GM19372 (cell line): ENCODE measurements at regions not wholly inside any gene's neighbourhood (a gene's known extent, or its start where the extent isn't known, plus 50 kb on each side); places are given as distances from the start of the nearest gene placed in this dataset.

ENCODE experiments used
- ATAC-seq: cut with Tn5 transposase; IDR thresholded peaks from one replicate; pipeline ENCODE4 v1.9.1; 2021; ENCODE audit warnings: mild to moderate bottlenecking, low read depth, moderate library complexity; ENCODE audit not compliant: unreplicated experiment

GRCh38 chr20:58006346-58007316, 221.8 kb downstream of the ANKRD60 start:
- ATAC-seq, result no peak

DNA sequence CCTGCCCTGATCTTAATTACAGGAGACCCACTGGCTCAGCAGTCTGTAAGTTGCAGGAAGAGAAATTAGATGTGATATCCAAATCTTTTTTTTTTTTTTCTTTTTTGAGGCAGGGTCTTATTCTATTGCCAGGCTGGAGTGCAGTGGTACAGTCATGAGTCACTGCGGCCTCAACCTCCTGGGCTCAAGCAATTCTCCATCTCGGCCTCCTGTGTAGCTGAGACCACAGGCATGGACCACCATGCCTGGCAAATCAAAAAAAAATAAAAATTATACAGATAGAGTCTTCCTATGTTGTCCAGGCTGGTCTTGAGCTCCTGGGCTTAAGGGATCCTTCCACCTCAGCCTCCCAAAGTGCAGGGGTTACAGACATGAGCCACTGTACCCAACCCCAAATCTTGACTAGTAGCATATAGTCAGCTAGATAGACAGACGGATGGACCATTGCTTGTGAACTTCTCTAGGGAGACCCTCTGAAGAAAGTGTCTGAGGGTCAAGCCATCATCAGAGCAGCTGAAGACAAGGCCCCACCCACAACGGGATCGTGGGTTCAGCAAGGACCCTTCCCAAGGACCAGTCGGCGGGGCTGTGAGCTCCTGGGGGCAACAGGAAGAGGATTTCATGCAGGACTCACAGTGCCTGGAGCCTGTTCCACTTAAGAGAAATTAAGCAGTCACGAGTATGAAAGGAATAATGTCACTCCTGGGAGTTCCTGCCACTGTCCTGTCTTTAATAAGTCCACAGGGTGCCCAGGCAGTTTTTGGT, 222.7 kb downstream of the ANKRD60 start:
- no peak for ATAC-seq

- no peak for ATAC-seq
Observed at GRCh38 chr20:58004900-58005299, 223.6 kb downstream of the ANKRD60 start.

DNA sequence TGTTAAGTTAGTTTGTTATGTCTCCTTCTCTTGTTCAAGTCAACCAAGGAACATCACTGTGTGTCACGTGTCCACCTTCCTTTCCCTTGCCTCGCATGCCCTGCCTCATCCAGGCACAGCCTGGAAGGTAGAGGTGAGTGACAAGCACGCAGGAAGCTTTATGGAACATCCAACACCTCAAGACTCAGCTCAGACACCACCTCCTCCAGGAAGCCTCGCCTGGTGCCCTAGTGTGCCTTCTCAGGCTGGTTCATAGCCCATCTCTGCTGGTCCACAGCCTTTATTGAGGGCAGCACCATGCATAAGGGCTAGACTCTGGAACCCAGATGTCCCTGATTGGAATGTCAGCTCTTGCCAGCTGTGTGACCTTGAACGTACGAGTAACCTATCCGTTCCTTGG, 224.3 kb downstream of the ANKRD60 start:
- ATAC-seq, result no peak

GRCh38 chr20:58003525-58003924, 224.9 kb downstream of the ANKRD60 start:
- no peak for ATAC-seq

GRCh38 chr20:58002901-58003300, 225.6 kb downstream of the ANKRD60 start:
- ATAC-seq, result no peak

DNA sequence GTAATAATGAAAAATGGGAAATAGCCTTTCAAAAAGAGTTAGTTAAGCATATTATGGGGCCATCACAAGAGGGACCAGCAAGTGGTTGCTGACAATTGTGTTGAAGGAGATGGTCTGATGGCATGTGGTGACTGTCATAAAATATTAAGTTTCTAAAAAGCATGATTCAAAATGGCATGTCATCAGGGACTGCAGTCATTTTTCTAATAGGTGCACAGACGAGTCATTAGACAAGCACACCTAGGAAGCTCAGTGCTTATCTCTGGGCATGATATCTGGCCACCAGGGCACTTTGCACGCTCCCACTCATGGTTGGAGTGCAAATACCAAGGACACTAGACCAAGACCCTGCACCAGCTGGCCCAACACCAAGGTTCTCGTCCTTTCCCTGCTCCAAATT, 226.5 kb downstream of the ANKRD60 start:
- no peak for ATAC-seq

DNA sequence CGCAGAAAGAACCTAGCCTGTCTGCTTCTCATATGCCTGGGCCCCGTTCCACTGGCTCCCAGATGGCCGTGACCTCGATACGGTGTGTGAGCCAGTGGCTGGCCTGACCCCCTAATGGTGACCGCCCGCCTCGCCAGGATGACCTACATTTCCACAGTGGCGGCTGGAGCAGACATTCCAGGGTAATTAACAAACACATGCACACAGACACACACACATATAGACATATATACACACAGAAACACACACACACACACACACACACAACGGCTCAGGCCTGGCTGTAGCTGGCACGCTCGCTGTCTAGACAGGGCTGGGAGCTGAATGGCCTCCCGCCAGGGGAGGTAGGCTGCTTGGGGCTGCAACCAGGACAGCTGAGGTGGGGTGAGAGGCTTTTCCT, 227.1 kb downstream of the ANKRD60 start:
- no peak for ATAC-seq

- ATAC-seq, result no peak
Observed at GRCh38 chr20:58000861-58001260, 227.6 kb downstream of the ANKRD60 start.

DNA sequence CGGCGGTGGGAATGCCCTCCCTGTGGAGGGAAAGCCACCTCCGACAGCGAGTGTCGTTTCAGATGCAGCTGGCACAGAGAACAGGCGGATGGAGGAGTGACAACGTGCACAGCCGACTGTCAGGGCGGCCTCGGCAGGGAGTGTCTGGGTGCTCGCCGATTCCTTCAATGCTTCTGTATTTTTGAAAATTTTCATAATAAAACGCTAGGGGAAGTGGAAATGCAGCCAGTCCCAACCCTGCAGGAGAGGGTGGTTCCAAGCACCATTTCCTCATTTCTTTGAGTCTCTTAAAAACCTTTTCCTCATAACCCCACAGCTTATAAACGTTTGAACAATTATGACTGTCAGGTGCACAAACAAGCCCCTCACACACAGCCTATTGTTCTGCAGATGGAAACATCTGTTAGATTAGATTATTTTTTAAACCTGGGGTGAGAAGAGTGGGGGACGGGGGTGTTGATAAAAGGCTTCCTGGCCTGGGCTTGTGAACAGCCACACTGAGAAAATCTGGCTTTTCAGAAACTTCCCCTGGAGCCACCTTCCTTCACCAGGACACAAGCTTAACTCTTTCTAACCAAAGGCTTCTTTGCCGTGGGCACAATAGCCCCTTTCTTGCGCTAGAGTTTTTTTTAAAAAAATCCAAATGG, 228.9 kb downstream of the ANKRD60 start:
- ATAC-seq, result no peak

DNA sequence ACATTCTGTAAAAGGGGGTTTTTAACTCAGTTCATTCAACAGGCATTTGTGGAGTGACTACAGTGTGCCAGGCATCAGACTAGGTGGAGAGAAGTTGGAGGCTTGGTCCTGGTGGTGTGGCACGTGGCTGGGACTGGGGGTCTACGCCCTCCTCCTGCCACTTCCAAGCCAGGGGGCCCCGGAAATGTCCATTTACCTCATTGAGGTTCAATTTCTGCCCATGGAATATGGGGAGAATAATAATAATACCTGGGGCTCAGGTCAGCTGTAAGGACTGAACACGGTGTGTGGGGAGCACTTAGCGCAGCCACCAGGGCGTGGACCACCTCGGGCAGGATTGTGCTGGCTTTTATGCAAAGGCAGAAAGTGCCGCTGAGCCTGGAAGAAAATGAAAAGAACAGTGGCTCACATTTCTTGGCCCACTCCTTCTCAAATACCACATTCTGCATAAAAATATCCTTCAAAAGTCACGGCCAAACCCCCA, 229.4 kb downstream of the ANKRD60 start:
- no peak for ATAC-seq

- ATAC-seq, result no peak
Observed at GRCh38 chr20:57998276-57998675, 230.2 kb downstream of the ANKRD60 start.

GRCh38 chr20:57996936-57997890, 231.2 kb downstream of the ANKRD60 start:
- ATAC-seq, result no peak

DNA sequence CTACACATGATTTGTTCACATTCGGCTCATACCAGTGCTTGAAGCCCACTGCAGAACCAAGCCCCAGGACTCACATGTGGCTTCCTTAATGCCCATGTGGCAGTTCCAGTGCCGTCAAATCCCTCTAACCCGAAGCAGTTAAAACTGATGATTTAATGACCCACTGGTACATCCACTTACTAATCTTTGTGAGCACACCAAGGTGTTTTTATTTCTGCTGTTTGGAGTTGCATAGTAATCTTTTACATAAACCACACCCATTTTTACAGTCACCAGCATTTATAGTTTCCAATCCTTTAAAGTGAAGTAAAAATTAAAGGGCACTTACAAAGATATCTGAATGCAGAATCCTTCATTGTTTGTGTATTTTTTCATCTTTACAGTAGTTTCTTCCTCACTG, 232.0 kb downstream of the ANKRD60 start:
- ATAC-seq, result no peak

GRCh38 chr20:57995381-57995977, 233.0 kb downstream of the ANKRD60 start:
- no peak for ATAC-seq

- ATAC-seq, result no peak
Observed at GRCh38 chr20:57993716-57994431, 234.6 kb downstream of the ANKRD60 start.

DNA sequence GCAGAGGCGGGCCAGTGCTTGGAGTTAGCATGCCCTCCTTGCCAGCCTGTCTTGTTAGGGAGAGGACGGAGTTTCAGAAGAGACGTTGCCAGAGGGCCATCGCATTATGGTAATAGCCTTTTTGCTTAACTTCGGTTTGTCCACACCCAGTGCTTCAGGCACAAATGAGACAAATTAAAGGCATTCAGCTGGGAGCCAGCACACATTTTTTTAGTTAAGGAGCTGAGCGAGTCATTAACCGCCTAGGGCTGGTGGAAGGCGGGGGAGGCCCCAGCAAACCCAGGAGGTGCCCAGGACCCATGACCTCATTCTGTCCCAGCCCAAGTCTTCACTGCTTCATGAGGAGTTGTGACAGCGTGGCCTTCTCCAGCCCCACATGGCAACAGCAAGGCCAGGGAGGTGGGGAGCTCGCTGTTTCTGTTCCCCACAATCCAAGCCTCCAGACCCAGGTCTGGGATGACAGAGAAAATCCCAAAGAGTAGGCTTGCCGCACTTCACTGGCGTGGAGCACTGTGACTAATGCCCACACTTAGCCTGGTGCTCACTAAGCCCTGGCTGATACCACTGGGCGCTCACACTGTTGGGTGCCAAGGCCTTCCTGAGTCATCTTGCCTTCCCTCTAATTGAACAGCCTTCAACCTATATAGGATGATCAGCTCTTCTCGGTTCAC, 237.1 kb downstream of the ANKRD60 start:
- ATAC-seq, result no peak

GRCh38 chr20:57990396-57990987, 238.0 kb downstream of the ANKRD60 start:
- no peak for ATAC-seq
